ENCODE measurements at regions not wholly inside any gene's neighbourhood (a gene's known extent, or its start where the extent isn't known, plus 50 kb on each side); places are given as distances from the start of the nearest gene placed in this dataset.

- Histone ChIP-seq H4K20me1 (replicated peaks in 1 of 2; ENCODE audit: control insufficient read depth in 1 of 2, insufficient read depth in 2 of 2, low read length in 2 of 2) (no peaks in the 10 kb centered on the region), H2BK15ac (ENCODE audit: low read length) (no peak overlapping the region), H3K56ac (replicated peaks; ENCODE audit: insufficient read length, low read depth, low read length) (no peak overlapping the region), H3K23me2 (ENCODE audit: low read depth, low read length) (no peaks in the 10 kb centered on the region), H2BK12ac (ENCODE audit: low read depth, low read length) (no peak overlapping the region), H3K36me3 (ENCODE audit: control insufficient read depth in 2 of 4, insufficient read depth in 4 of 4, low read length in 3 of 4) (no peaks in the 10 kb centered on the region), H2AFZ (ENCODE audit: low read length) (no peak overlapping the region), H3K18ac (ENCODE audit: extremely low read depth, low read length) (no peak overlapping the region), H3K4me3 (ENCODE audit: extremely low read depth in 1 of 4, insufficient read depth in 2 of 4, low read depth in 3 of 4, low read length in 4 of 4) (no peak overlapping the region), H3K79me2 (ENCODE audit: control insufficient read depth in 1 of 2, insufficient read depth in 2 of 2, low read length in 2 of 2) (no peaks in the 10 kb centered on the region), H3K14ac (ENCODE audit: insufficient read length) (no peak overlapping the region), H4K91ac (replicated peaks; ENCODE audit: insufficient read length, low read length) (no peak overlapping the region), H3K9me3 (ENCODE audit: insufficient read depth in 2 of 2, low read depth in 1 of 2, low read length in 1 of 2) (no peaks in the 10 kb centered on the region), H4K5ac (ENCODE audit: insufficient read length, low read depth, low read length) (no peak overlapping the region), H2BK5ac (ENCODE audit: low read depth, low read length) (no peak overlapping the region), H2BK120ac (replicated peaks; ENCODE audit: low read depth, low read length) (no peak overlapping the region), H3K4ac (replicated peaks; ENCODE audit: insufficient read length, low read depth, low read length) (no peak overlapping the region), H3K23ac (ENCODE audit: insufficient read length) (no peak overlapping the region), H3K4me2 (ENCODE audit: insufficient read depth in 1 of 2, low read depth in 2 of 2, low read length in 2 of 2) (no peak overlapping the region), H3K9ac (replicated peaks in 1 of 4; ENCODE audit: extremely low read depth in 1 of 4, low read depth in 3 of 4, low read length in 3 of 4) (no peak overlapping the region), H3K4me1 (replicated peaks in 1 of 4; ENCODE audit: control insufficient read depth in 3 of 4, insufficient read depth in 4 of 4, low read length in 3 of 4) (no peaks in the 10 kb centered on the region), H4K8ac (ENCODE audit: extremely low read depth, insufficient read depth, low read length) (no peak overlapping the region), H3K27ac (ENCODE audit: low read depth, low read length) (no peak overlapping the region), H2BK20ac (ENCODE audit: low read length) (no peak overlapping the region), H3K27me3 (replicated peaks in 1 of 4; ENCODE audit: control insufficient read depth in 3 of 4, extremely low read depth in 1 of 4, insufficient read depth in 3 of 4, low read length in 3 of 4) (no peaks in the 10 kb centered on the region), H3K79me1 (ENCODE audit: low read depth, low read length) (no peaks in the 10 kb centered on the region), H2AK5ac (ENCODE audit: low read depth, low read length) (no peak overlapping the region)
- DNase-seq (ENCODE audit: low read depth in 1 of 2, low spot score in 2 of 2) (no peak), FAIRE-seq (no peak)
- ChIA-PET POLR2A (ENCODE audit: partially characterized antibody) (no interaction called here), CTCF (ENCODE audit: partially characterized antibody) (no interaction called here)
- WGBS, 2 experiments (ENCODE audit: extremely low coverage in 1 of 2, insufficient coverage in 1 of 2, insufficient read length in 1 of 2, insufficient replicate concordance in 2 of 2, low coverage in 1 of 2, low lambda C conversion rate in 2 of 2, missing lambda C conversion rate in 1 of 2), result 85% methylated on average over 4 of the region's 4 CpGs; no CpG with 5 or more reads in 1 of the 2 experiments
- no peak for TF ChIP-seq RFX5 (IDR thresholded peaks at IDR 0.05; ENCODE audit: borderline replicate concordance, low read depth, low read length)
- TF ChIP-seq YY1 (IDR thresholded peaks at IDR 0.05; ENCODE audit: low read depth, low read length), result no peak
- no peak for TF ChIP-seq SAP30 (IDR thresholded peaks at IDR 0.05; ENCODE audit: insufficient read depth, insufficient replicate concordance, low read length)
- TF ChIP-seq HDAC2 (IDR thresholded peaks at IDR 0.05; ENCODE audit: borderline replicate concordance in 1 of 2, low read depth in 2 of 2, low read length in 2 of 2), result no peak
- no peak for TF ChIP-seq RAD21 (IDR thresholded peaks at IDR 0.05 in 1 of 2, conservative IDR thresholded peaks at IDR 0.05 in 1 of 2; ENCODE audit: low read depth in 2 of 2, low read length in 2 of 2)
- no peak for TF ChIP-seq JUND (IDR thresholded peaks at IDR 0.05; ENCODE audit: low read length)
- TF ChIP-seq KDM5A (IDR thresholded peaks at IDR 0.05; ENCODE audit: low read length), result no peak
- TF ChIP-seq NANOG (IDR thresholded peaks at IDR 0.05; ENCODE audit: insufficient read depth, low read depth, low read length, poor library complexity, severe bottlenecking), result no peak
- TF ChIP-seq CHD2 (IDR thresholded peaks at IDR 0.05; ENCODE audit: low read length), result no peak
- no peak for TF ChIP-seq CBX8 (IDR thresholded peaks at IDR 0.05; ENCODE audit: borderline replicate concordance, low read depth, low read length)
- no peak for TF ChIP-seq TAF1 (IDR thresholded peaks at IDR 0.05; ENCODE audit: low read depth, low read length)
- no peak for TF ChIP-seq CREB1 (IDR thresholded peaks at IDR 0.05)
- no peak for TF ChIP-seq SIN3A (conservative IDR thresholded peaks at IDR 0.05 in 1 of 2, IDR thresholded peaks at IDR 0.05 in 1 of 2; ENCODE audit: low read depth in 1 of 2, low read length in 2 of 2)
- no peak for TF ChIP-seq POLR2AphosphoS5 (IDR thresholded peaks at IDR 0.05; ENCODE audit: low read depth, low read length)
- TF ChIP-seq CEBPB (IDR thresholded peaks at IDR 0.05; ENCODE audit: low read depth, low read length), result no peak
- TF ChIP-seq SP2 (IDR thresholded peaks at IDR 0.05; ENCODE audit: low read length), result no peak
These were observed 95.9 kb downstream of the MACIR start for GRCh38 chr5:103354446-103354845.
